Hematopoietic multipotent progenitor cell treated with erythropoietin and hydrocortisone succinate and interleukin-3 and kit ligand, for 8 days (in vitro differentiated cells): ENCODE measurements at regions not wholly inside any gene's neighbourhood (a gene's known extent, or its start where the extent isn't known, plus 50 kb on each side); places are given as distances from the start of the nearest gene placed in this dataset.
"Not testable (repeated sequence)": the region's sequence is repeated elsewhere in the genome, so short reads cannot be mapped to it uniquely, and the experiment has no call there.

Experiments used
- DNase-seq: peaks from one replicate; pipeline ENCODE4 v3.0.0-alpha.2; 2015

GRCh38 chr9:68593760-68594159, 53.1 kb upstream of the TMEM252 start:
- not testable (repeated sequence) for DNase-seq

GRCh38 chr9:68595868-68596267, 55.2 kb upstream of the TMEM252 start:
- DNase-seq = no peak

GRCh38 chr9:68597362-68597997, 56.8 kb upstream of the TMEM252 start:
- peak; percentile 37 for DNase-seq

- DNase-seq = no peak
Measured at GRCh38 chr9:68599826-68600225, 59.1 kb upstream of the TMEM252 start.

- DNase-seq = no peak
Measured at GRCh38 chr9:68601081-68601480, 60.4 kb upstream of the TMEM252 start.

- peak; percentile 76 for DNase-seq
Measured at GRCh38 chr9:68603371-68603770, 62.7 kb upstream of the TMEM252 start.

GRCh38 chr9:68608763-68609162, 68.1 kb upstream of the TMEM252 start:
- DNase-seq = no peak

- DNase-seq = no peak
Measured at GRCh38 chr9:68609901-68610415, 69.3 kb upstream of the TMEM252 start.

- no peak for DNase-seq
Measured at GRCh38 chr9:68614121-68614520, 73.4 kb upstream of the TMEM252 start.

- not testable (repeated sequence) for DNase-seq
Measured at GRCh38 chr9:68617011-68617410, 76.3 kb upstream of the TMEM252 start.

GRCh38 chr9:68619072-68619471, 78.4 kb upstream of the TMEM252 start:
- no peak for DNase-seq

GRCh38 chr9:68619636-68620035, 79.0 kb upstream of the TMEM252 start:
- DNase-seq = no peak

GRCh38 chr9:68625559-68625958, 79.5 kb upstream of the PIP5K1B start:
- no peak for DNase-seq

GRCh38 chr9:68626526-68626925, 78.5 kb upstream of the PIP5K1B start:
- peak; percentile 80 for DNase-seq

GRCh38 chr9:68627104-68627503, 77.9 kb upstream of the PIP5K1B start:
- no peak for DNase-seq

- no peak for DNase-seq
Measured at GRCh38 chr9:68627594-68627993, 77.4 kb upstream of the PIP5K1B start.

- peak; percentile 88 for DNase-seq
Measured at GRCh38 chr9:68629042-68629441, 76.0 kb upstream of the PIP5K1B start.

GRCh38 chr9:68631811-68632210, 73.2 kb upstream of the PIP5K1B start:
- DNase-seq = no peak

- DNase-seq = no peak
Measured at GRCh38 chr9:68637020-68637419, 68.0 kb upstream of the PIP5K1B start.

- DNase-seq = not testable (repeated sequence)
Measured at GRCh38 chr9:68639261-68639660, 65.8 kb upstream of the PIP5K1B start.

- DNase-seq = no peak
Measured at GRCh38 chr9:68640421-68641089, 64.5 kb upstream of the PIP5K1B start.

GRCh38 chr9:68643901-68644809, 60.9 kb upstream of the PIP5K1B start:
- DNase-seq = peak; percentile 50

- DNase-seq = no peak
Measured at GRCh38 chr9:68644831-68645230, 60.2 kb upstream of the PIP5K1B start.
